ENCODE measurements at regions not wholly inside any gene's neighbourhood (a gene's known extent, or its start where the extent isn't known, plus 50 kb on each side); places are given as distances from the start of the nearest gene placed in this dataset.

GRCh38 chr15:66615846-66616245 is 50.0 kb upstream of the LCTL start:
- no peak for DNase-seq (ENCODE audit: low spot score)
- intact Hi-C loops (cut with DNase I) = loop anchor here in 1 of 2 donors (5.0 kb wide), 1 partner anchor 236 kb away; no protein-coding TSS in a partner anchor

- peak; percentile 93 for DNase-seq (ENCODE audit: low spot score)
- intact Hi-C loops (cut with DNase I) = loop anchor here in 1 of 2 donors (5.0 kb wide), 1 partner anchor 235 kb away; no protein-coding TSS in a partner anchor
Observed at GRCh38 chr15:66617137-66618090, 51.6 kb upstream of the LCTL start.

GRCh38 chr15:66619152-66619903 is 53.5 kb upstream of the LCTL start:
- DNase-seq (ENCODE audit: low spot score) = peak; percentile 93
- intact Hi-C loops (cut with DNase I) = loop anchor here in 1 of 2 donors (5.0 kb wide), 1 partner anchor 233 kb away; no protein-coding TSS in a partner anchor

GRCh38 chr15:66620341-66620740 is 54.5 kb upstream of the LCTL start:
- intact Hi-C loops (cut with DNase I) = loop anchor here (5.0 to 10.0 kb wide), 3 partner anchors 74 to 152 kb away; no protein-coding TSS in a partner anchor
- no peak for DNase-seq (ENCODE audit: low spot score)

DNA sequence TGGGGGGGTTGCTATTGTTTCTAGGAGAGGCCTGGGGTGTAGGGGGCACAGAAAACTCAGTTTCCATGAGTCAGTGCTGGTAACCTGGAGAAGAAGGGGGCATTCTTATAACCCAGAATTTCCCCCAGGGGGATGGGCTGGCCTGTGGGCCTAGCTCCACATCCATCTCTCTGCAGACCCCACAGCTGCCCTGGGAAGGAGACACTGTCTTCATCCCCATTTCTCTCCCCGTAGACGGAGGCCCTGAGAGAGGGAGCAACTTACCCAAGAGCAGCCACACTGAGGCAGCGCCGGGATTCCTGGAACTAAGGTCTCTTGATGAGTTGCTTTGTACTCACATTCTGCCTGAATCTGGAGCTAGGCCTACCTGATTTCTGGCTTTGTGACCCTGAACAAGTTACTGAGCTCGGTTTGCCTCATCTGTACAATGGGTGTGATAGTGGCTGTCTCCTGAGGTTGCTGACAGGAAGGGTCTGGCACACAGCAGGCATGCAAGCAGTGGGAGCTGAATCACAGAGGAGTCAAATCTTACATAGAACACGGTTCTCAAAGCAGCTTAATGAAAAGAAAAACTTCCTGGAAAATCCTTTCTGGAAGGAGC is 55.0 kb upstream of the LCTL start:
- no peak for DNase-seq (ENCODE audit: low spot score)
- intact Hi-C loops (cut with DNase I) = loop anchor here (5.0 to 10.0 kb wide), 3 partner anchors 74 to 151 kb away; no protein-coding TSS in a partner anchor

DNA sequence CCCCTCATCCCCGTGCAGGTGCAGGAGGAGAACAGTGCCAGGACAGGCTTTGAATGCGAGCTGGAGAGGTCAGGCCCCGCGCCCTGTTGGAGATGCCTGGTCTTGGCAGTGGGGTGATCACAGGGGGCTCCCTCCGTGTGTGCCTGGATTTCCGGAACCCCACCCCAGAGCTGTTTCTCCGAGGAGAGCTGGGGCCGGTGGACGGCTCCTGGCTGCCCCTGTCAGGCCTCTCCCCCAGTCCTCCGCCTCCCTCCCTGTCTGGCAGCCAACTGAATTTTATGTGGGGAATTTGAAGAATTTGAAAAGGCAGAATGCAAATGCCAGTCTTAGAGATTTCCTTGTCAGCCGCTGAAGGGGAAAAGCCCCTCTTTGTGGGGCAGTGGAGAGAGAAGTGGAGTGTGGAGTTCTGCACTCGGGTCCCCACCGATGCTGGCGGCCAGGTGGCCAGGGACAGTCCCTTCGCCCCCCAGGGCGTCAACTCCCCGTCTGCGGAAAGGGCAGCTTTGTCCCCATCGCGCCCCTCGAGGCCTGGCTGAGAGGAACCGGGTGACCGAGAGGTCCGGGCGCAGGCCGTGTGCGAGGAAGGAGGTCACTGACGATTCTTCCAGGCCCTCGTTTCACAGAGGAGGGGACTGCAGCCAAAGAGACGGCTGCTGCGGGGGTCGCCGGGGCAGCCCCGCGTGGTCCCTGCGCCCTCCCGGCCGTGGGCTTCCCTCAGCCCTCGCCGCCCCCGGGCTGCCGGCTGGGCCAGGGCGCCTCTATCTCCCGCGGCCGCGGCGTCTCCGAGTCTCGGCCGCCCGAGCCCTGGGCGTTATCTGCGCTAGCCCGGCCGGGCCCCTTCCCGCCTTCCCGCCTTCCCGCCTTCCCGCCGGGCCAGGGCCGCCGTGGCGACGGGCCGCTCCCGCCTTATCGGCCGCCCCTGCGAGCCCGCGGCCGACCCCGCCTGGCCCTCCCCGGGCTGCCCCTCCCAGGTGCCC is 56.0 kb upstream of the LCTL start:
- intact Hi-C loops (cut with DNase I) = loop anchor here (5.0 to 10.0 kb wide), 3 partner anchors 73 to 151 kb away; no protein-coding TSS in a partner anchor
- no peak for DNase-seq (ENCODE audit: low spot score)

- no peak for DNase-seq (ENCODE audit: low spot score)
- intact Hi-C loops (cut with DNase I) = loop anchor here (5.0 to 10.0 kb wide), 3 partner anchors 72 to 150 kb away; no protein-coding TSS in a partner anchor
Observed at GRCh38 chr15:66622591-66623022, 56.8 kb upstream of the LCTL start.

DNA sequence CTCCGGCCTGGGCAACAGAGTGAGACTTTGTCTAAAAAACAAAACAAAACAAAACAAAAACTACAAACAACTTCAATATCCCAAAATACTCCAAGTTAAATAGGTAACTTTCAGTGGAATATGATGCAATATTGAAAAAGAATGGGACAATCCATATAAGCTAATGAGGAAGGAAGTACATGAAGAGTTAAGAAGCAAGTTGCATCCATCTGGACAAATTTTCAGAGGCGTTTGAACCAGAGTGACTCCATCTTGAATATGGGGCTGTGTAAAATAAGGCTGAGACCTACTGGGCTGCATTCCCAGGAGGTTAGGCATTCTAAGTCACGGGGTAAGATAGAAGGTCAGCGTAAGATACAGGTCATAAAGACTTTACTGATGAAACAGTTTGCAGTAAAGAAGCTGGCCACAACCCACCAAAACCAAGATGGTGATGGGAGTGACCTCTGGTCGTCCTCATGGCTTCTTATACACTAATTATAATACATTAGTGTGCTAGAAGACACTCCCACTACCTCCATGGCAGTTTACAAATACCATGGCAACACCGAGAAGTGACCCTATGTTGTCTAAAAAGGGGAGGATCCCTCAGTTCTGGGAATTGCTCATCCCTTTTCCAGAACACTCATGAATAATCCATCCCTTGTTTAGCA is 58.1 kb upstream of the LCTL start:
- intact Hi-C loops (cut with DNase I) = loop anchor here (5.0 to 10.0 kb wide), 3 partner anchors 71 to 148 kb away; no protein-coding TSS in a partner anchor

DNA sequence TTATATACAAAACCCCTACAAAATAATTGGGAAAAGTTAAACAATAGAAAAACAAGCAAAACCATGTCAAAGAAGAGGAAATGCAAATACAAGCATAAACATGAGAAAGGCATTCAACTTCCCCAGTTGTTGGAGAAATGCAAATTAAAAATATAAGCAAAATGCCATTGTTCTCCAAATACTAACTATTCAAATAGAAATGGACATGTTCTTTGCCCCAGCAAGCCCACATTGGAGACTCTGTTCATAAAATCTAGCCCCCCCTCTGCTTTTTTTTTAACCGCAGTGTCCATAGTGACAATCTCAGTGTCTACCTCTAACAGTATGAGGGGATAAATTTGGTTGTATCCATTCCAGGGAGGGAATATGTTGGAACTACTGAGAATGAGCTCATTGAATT is 59.7 kb upstream of the LCTL start:
- intact Hi-C loops (cut with DNase I) = loop anchor here in 1 of 2 donors (10.0 kb wide), 1 partner anchor 69 kb away; no protein-coding TSS in a partner anchor
- no peak for DNase-seq (ENCODE audit: low spot score)

More for the DNA sequence above, 58.1 kb upstream of the LCTL start:
- no peak for DNase-seq (ENCODE audit: low spot score)

DNA sequence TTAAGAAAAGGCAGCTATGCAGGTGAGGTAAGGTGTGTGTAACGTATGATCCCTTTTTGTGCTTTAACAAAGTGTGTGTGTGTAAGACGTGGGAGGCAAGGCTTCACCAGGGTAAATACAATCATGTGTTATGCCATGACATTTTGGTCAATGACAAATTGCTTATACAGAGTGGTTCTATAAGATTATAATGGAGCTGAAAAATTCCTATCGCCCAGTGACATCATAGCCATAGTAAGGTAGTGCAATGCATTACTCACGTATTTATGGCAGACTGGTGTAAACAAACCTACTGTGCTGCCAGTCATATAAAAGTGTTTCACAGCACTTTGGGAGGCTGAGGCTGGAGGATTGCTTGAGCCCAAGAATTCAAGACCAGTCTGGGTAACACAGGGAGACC is 60.2 kb upstream of the LCTL start:
- DNase-seq (ENCODE audit: low spot score) = no peak
- intact Hi-C loops (cut with DNase I) = loop anchor here in 1 of 2 donors (10.0 kb wide), 1 partner anchor 69 kb away; no protein-coding TSS in a partner anchor

GRCh38 chr15:66628976-66629723 is 63.4 kb upstream of the LCTL start:
- intact Hi-C loops (cut with DNase I) = loop anchor here in 1 of 2 donors (10.0 kb wide), 1 partner anchor 66 kb away; no protein-coding TSS in a partner anchor
- DNase-seq (ENCODE audit: low spot score) = no peak

DNA sequence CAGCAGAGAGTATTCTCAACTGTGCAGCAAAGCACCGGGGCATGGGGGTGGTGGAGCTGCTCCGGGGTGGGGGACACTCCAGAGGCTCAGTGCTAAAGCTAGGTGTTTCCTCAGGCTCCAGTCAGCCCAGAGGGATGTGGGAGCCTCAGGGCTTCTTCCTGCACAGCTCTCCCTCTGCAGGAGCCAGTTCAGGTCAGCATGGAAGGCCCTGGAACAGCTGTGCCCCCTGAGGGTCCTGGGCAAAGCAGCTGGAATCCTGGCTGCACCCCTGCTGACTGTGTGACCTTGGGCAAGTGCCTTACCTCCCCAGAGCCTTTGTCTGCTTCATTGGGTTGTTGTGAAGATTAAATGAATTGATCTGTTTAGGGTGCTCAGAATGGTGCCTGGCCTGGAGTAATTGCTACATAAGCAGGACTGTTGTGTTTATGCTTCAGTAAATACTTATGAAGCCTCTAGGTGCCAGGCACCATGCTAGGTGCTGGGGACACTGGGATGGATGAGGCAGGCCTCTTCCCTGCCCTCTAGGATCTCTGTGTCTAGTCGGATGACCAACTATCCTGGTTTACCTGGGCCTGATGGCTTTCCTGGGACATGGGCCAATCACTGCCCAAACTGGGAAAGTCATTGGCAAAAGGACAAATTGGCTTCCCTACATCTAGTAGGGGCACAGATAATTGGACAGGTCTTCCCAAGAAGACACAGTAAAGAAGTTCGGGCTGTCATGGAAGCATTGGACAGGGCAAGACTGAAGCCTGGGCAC is 64.2 kb upstream of the LCTL start:
- intact Hi-C loops (cut with DNase I) = loop anchor here in 1 of 2 donors (10.0 kb wide), 1 partner anchor 65 kb away; no protein-coding TSS in a partner anchor
- no peak for DNase-seq (ENCODE audit: low spot score)

- no peak for DNase-seq (ENCODE audit: low spot score)
- intact Hi-C loops (cut with DNase I) = no loop called here
Observed at GRCh38 chr15:66630801-66631351, 65.1 kb upstream of the LCTL start.

DNA sequence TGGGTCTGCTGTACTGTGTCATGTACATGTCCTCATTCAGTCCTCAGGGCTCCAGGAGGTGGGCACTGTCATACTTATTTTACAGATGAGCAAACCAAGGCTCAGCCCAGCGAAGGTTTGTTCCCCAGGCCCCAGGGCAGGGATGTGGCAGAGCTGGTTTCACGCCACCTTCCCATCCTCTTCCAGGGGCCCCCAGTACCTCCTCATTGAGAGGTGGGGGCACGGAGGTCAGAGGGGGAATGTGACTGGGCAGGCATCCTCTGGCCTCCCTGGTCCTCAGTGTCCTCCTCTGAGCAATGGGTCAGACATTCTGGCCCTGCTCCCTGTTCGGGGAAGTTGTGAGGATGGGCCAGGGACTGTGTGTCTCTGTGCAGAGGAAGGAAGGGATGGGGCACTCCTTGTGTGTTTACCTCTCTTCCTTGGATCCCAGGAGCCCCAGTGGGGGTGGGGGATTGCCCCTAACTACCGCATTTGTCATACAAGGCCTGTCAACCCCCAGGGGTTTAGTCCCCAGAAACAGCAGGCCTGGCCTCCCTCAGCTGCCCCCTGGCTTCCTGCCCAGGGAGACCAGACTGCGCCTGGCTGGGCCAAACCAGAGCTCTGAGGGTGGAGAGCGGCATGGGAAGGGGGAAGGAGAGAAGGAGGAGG is 65.9 kb upstream of the LCTL start:
- DNase-seq (ENCODE audit: low spot score) = no peak
- intact Hi-C loops (cut with DNase I) = no loop called here

All from posterior vena cava (tissue), 2 donors.